DOHH2 (cell line): ENCODE measurements at regions not wholly inside any gene's neighbourhood (a gene's known extent, or its start where the extent isn't known, plus 50 kb on each side); places are given as distances from the start of the nearest gene placed in this dataset.

Source experiments
- EZH2phosphoT487 ChIP-seq: fragments of 200-600 bp; sonication (generic); IDR thresholded peaks from 2 replicates; pipeline ENCODE4 v1.6.1; 2017; ENCODE audit warnings: borderline replicate concordance, mild to moderate bottlenecking, antibody characterized with exemption, low read length, moderate library complexity, mixed read lengths
- TF ChIP-seq, protein P1 (sequence below): fragments of 200-600 bp; sonication (generic); IDR thresholded peaks from one replicate; pipeline ENCODE4 v1.5.1; 2014; ENCODE audit warnings: antibody characterized with exemption, mild to moderate bottlenecking, low read depth, low read length; ENCODE audit not compliant: poor library complexity, severe bottlenecking

DNA sequence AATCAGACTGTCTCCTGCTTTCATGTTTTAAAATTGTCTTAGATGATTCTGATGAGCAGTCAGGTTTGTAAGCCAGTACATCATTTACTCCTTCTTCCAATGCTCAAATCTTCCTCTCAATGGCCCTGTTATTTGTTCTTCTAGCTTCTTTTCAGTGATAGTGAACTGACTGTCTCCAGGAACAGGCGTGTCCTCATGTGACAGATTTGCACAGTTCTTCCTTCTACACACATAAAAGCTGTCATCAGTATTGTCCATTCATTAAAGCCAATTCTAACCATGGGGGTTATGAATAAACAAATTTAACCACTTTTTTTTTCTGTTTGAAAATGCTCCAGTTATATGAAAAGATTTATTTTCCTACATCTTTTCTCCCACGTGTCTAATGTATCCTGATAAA lies 308.7 kb upstream of the SORCS1 start:
- TF ChIP-seq, protein P1, sequence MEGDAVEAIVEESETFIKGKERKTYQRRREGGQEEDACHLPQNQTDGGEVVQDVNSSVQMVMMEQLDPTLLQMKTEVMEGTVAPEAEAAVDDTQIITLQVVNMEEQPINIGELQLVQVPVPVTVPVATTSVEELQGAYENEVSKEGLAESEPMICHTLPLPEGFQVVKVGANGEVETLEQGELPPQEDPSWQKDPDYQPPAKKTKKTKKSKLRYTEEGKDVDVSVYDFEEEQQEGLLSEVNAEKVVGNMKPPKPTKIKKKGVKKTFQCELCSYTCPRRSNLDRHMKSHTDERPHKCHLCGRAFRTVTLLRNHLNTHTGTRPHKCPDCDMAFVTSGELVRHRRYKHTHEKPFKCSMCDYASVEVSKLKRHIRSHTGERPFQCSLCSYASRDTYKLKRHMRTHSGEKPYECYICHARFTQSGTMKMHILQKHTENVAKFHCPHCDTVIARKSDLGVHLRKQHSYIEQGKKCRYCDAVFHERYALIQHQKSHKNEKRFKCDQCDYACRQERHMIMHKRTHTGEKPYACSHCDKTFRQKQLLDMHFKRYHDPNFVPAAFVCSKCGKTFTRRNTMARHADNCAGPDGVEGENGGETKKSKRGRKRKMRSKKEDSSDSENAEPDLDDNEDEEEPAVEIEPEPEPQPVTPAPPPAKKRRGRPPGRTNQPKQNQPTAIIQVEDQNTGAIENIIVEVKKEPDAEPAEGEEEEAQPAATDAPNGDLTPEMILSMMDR, result no peak
- no peak for TF ChIP-seq EZH2phosphoT487
